BJ (cell line): ENCODE measurements at regions not wholly inside any gene's neighbourhood (a gene's known extent, or its start where the extent isn't known, plus 50 kb on each side); places are given as distances from the start of the nearest gene placed in this dataset.

Experiments
- CTCF ChIA-PET: fragments of 350-600 bp; formaldehyde crosslinking; extraction: SDS; loops from one replicate; lab custom pipeline; 2021; ENCODE audit warnings: antibody characterized with exemption, inconsistent platforms; lab: Yijun Ruan, JAX
- POLR2A ChIA-PET: fragments of 300-600 bp; sonication (Branson Sonifier 250); formaldehyde crosslinking; extraction: SDS; loops from one replicate; lab custom pipeline; 2021; ENCODE audit warnings: antibody characterized with exemption; lab: Charles Lee
- DNase-seq: peaks from one replicate; pipeline ENCODE4 v3.0.0-alpha.2; 2011; ENCODE audit warnings: low read depth
- H3K27me3 ChIP-seq: 2 replicates; pipeline ENCODE4 v1.6.0; 2011; ENCODE audit warnings: low read length; ENCODE audit not compliant: control insufficient read depth, insufficient read depth
- H3K36me3 ChIP-seq: 2 replicates; pipeline ENCODE4 v1.5.1; 2011; ENCODE audit warnings: low read length; ENCODE audit not compliant: control insufficient read depth, insufficient read depth
- H3K4me3 ChIP-seq: 2 replicates; pipeline ENCODE4 v1.5.1; 2011; ENCODE audit warnings: low read depth, mild to moderate bottlenecking, control low read depth, low read length
- CTCF ChIP-seq: IDR thresholded peaks from 2 replicates; pipeline ENCODE4 v1.5.1; 2011; ENCODE audit warnings: low read depth, mild to moderate bottlenecking, control low read depth, inconsistent platforms, low read length, moderate library complexity; ENCODE audit not compliant: insufficient read depth

GRCh38 chr11:112880495-112880894 lies 80.7 kb upstream of the NCAM1 start:
- ChIA-PET CTCF (no interaction called here), POLR2A (no interaction called here)
- H3K27me3 ChIP-seq, result no peaks in the 10 kb centered on the region; the same call in 1 of the 2 replicates
- H3K4me3 ChIP-seq, result no peak overlapping the region
- no peak for TF ChIP-seq CTCF
- no peak for DNase-seq
- no peaks in the 10 kb centered on the region for H3K36me3 ChIP-seq

GRCh38 chr11:112881461-112881860 lies 79.8 kb upstream of the NCAM1 start:
- TF ChIP-seq CTCF, result no peak
- POLR2A ChIA-PET, result no interaction called here
- CTCF ChIA-PET, result no interaction called here
- Histone ChIP-seq H3K36me3 (no peaks in the 10 kb centered on the region), H3K27me3 (no peaks in the 10 kb centered on the region; the same call in 1 of the 2 replicates), H3K4me3 (no peak overlapping the region)
- DNase-seq, result no peak

- Histone ChIP-seq H3K36me3 (no peaks in the 10 kb centered on the region), H3K27me3 (no peaks in the 10 kb centered on the region; the same call in 1 of the 2 replicates), H3K4me3 (no peak overlapping the region)
- POLR2A ChIA-PET, result no interaction called here
- CTCF ChIA-PET, result no interaction called here
- DNase-seq, result no peak
- TF ChIP-seq CTCF, result no peak
Observed at GRCh38 chr11:112882494-112883381, 78.5 kb upstream of the NCAM1 start.

GRCh38 chr11:112884012-112884767 lies 77.0 kb upstream of the NCAM1 start:
- no peak overlapping the region for H3K4me3 ChIP-seq
- CTCF ChIA-PET, result no interaction called here

More at GRCh38 chr11:112884012-112884767, 77.0 kb upstream of the NCAM1 start:
- Histone ChIP-seq H3K27me3 (no peaks in the 10 kb centered on the region), H3K36me3 (no peaks in the 10 kb centered on the region)
- no peak for DNase-seq
- no peak for TF ChIP-seq CTCF
- POLR2A ChIA-PET, result no interaction called here
